Brain microvascular endothelial cell (primary cell): ENCODE measurements at regions not wholly inside any gene's neighbourhood (a gene's known extent, or its start where the extent isn't known, plus 50 kb on each side); places are given as distances from the start of the nearest gene placed in this dataset.

Experiments used
- DNase-seq: peaks from one replicate; pipeline ENCODE4 v3.0.0-alpha.2; 2020
- H3K27ac ChIP-seq: fragments of 250-450 bp; sonication (Bioruptor Pico); 2 replicates; pipeline ENCODE4 v1.5.1; 2020; ENCODE audit warnings: mild to moderate bottlenecking, moderate library complexity
- H3K27me3 ChIP-seq: fragments of 250-450 bp; sonication (Bioruptor Pico); replicated peaks from 2 replicates; pipeline ENCODE4 v1.5.1; 2020; ENCODE audit warnings: mild to moderate bottlenecking
- H3K36me3 ChIP-seq: fragments of 250-450 bp; sonication (Bioruptor Pico); replicated peaks from 2 replicates; pipeline ENCODE4 v1.5.1; 2020; ENCODE audit warnings: mild to moderate bottlenecking
- H3K4me3 ChIP-seq: 2 replicates; pipeline ENCODE4 v1.5.1; 2011; ENCODE audit warnings: low read depth, mild to moderate bottlenecking, control low read depth, low read length, moderate library complexity
- in situ Hi-C: cut with HindIII; loops from 2 replicates; pipeline ENCODE4 v1.10.0; 2017; ENCODE audit warnings: low sequenced_read_pairs, low pct_ligation_motif_present
- TF ChIP-seq, protein P1 (sequence below): IDR thresholded peaks from 2 replicates; pipeline ENCODE4 v1.5.1; 2011; ENCODE audit warnings: low read depth, mild to moderate bottlenecking, moderate library complexity, low read length, control low read depth, inconsistent platforms; ENCODE audit errors: missing control alignments

DNA sequence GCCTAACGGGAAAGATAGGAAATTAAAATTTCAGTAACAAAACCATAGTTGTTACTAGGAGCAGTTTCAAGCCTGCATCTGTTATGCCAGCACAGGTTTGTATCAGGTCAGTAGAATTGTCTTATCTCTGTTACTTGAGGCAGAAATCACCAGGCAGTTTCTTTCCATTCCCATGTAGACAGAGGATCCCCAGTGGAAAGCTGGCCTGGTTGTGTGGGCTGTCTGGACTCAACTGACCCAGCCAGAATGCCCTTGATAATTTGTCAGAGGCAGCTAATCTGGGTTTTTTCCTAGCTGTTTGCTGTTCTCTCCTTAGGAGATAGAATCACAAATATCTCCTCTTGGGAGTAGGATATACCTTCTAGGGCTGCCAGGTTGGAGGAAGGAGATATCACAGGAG is 1044.7 kb downstream of the IGSF11 start:
- TF ChIP-seq, protein P1, sequence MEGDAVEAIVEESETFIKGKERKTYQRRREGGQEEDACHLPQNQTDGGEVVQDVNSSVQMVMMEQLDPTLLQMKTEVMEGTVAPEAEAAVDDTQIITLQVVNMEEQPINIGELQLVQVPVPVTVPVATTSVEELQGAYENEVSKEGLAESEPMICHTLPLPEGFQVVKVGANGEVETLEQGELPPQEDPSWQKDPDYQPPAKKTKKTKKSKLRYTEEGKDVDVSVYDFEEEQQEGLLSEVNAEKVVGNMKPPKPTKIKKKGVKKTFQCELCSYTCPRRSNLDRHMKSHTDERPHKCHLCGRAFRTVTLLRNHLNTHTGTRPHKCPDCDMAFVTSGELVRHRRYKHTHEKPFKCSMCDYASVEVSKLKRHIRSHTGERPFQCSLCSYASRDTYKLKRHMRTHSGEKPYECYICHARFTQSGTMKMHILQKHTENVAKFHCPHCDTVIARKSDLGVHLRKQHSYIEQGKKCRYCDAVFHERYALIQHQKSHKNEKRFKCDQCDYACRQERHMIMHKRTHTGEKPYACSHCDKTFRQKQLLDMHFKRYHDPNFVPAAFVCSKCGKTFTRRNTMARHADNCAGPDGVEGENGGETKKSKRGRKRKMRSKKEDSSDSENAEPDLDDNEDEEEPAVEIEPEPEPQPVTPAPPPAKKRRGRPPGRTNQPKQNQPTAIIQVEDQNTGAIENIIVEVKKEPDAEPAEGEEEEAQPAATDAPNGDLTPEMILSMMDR = no peak
- H3K27ac ChIP-seq = no peak overlapping the region
- no peak for DNase-seq
- in situ Hi-C loops = no loop called here
- H3K4me3 ChIP-seq = no peak overlapping the region
- H3K36me3 ChIP-seq = no peaks in the 10 kb centered on the region
- H3K27me3 ChIP-seq = no peaks in the 10 kb centered on the region

GRCh38 chr3:117990627-117991026 is 1044.0 kb downstream of the IGSF11 start:
- TF ChIP-seq, protein P1 = no peak
- DNase-seq = no peak
- Histone ChIP-seq H3K4me3 (no peak overlapping the region), H3K27me3 (no peaks in the 10 kb centered on the region), H3K36me3 (no peaks in the 10 kb centered on the region), H3K27ac (no peak overlapping the region)
- in situ Hi-C loops = no loop called here

DNA sequence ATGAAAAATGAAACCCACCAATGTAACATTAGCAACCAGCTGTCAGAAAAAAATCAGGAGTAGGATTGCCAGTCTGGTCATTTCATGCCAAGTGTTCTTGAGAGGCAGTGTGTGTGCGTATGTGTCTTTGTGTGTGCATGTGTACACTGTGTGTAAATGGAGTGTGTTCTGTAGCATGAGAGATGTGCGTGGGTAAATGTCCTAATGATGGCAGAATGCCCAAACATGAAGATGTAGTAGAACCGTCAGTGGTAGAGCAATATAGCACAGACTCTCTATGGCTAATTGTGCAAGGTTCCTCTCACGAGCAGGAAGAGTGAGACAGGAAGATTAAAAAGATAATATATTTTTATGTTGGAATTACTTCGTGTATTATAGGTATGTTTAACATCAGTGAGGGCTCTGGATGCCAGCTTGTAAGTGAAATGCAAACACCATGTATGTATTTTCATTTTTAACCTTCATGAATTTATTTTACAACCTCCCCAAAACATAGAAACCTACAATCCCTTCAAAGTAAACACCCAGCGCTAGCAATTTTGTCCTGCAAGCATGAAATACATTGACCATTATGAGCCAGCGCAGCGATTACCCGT is 1038.7 kb downstream of the IGSF11 start:
- in situ Hi-C loops = no loop called here
- TF ChIP-seq, protein P1 = no peak
- Histone ChIP-seq H3K27me3 (no peaks in the 10 kb centered on the region), H3K36me3 (no peaks in the 10 kb centered on the region), H3K4me3 (no peak overlapping the region), H3K27ac (no peak overlapping the region)
- DNase-seq = no peak

DNA sequence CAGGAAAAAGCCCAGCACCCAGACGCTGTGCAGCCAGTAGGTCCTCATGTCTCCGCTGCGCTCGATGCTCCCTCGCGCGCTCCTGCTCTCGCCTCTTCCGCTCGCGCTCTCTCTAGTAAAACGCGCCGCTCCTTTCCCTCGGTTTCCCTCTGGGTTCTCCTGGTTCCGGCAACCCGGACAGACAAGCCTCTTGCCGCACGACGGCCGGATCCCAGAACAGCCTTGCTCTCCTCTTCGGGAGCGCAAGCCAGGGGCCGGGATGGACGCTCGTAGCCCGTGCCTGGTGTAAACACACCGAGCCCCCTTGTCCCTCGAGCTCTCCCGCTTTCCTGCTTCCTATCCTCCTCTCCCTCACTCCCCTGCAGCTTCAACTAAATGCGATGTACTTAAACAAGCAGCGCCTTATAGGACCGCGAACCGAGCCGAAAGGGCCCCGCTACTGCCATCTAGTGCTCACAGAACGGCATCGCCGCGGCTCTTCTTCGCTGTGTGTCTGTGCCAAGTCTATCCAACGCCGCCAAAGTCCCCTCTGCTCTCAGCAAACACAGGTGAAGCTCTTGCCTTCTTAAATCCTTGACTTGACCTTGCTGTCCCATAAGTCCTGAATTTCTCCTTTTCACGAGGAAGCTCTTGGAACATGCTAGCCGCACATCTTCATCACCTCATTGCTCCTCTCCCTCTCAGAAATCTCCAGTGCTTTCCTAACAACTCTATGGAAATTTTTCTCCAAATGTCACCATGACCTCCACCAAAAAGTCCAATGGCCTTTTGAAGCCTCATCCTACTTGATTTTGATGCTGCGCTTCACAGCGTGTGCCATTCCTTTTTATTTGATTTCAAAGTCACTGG is 1037.2 kb downstream of the IGSF11 start:
- H3K4me3 ChIP-seq = peak overlapping the region; percentile 54
- H3K27ac ChIP-seq = no peak overlapping the region
- H3K36me3 ChIP-seq = no peaks in the 10 kb centered on the region
- in situ Hi-C loops = no loop called here
- TF ChIP-seq, protein P1 = peak; percentile 98
- H3K27me3 ChIP-seq = no peaks in the 10 kb centered on the region
- peak; percentile 59 for DNase-seq

- in situ Hi-C loops = no loop called here
- H3K27me3 ChIP-seq = no peaks in the 10 kb centered on the region
These were observed 1036.6 kb downstream of the IGSF11 start for GRCh38 chr3:117998071-117998470.

More at GRCh38 chr3:117998071-117998470, 1036.6 kb downstream of the IGSF11 start:
- DNase-seq = no peak
- TF ChIP-seq, protein P1 = no peak
- Histone ChIP-seq H3K27ac (no peak overlapping the region), H3K4me3 (no peak overlapping the region), H3K36me3 (no peaks in the 10 kb centered on the region)
